ENCODE measurements at regions not wholly inside any gene's neighbourhood (a gene's known extent, or its start where the extent isn't known, plus 50 kb on each side); places are given as distances from the start of the nearest gene placed in this dataset.
"Not testable (repeated sequence)": the region's sequence is repeated elsewhere in the genome, so short reads cannot be mapped to it uniquely, and the experiment has no call there.

DNA sequence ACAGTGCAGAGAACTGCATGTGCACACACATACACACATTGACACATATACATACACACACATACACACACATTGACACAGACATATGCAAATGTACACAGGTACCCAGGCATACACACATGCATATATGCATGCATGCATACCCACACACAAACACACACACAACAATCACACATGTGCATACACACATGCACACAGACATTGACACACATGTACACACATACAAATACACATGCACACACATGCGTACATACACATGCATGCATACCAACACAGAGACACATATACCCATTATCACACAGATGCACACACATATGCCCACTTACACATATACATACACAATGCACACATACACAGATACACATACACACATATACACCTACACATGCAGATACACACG, 299.6 kb upstream of the ADCY2 start:
- no peak for DNase-seq

DNA sequence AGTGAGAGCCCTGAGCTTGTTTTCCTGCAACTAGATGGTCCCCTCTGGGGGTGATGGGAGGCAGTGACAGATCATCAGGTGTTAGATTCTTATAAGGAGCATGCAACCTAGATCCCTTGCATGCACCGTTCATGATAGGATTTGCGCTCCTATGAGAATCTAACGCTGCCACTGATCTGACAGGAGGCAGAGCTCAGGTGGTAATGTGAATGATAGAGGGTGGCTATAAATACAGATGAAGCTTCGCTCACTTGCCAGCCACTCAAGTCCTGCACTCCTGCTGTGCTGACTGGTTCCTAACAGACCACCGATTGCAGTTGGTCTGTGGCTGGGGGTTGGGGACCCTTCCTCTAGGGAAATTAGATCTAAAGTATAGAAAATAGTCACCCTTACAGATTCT, 290.6 kb upstream of the ADCY2 start:
- DNase-seq: no peak

DNA sequence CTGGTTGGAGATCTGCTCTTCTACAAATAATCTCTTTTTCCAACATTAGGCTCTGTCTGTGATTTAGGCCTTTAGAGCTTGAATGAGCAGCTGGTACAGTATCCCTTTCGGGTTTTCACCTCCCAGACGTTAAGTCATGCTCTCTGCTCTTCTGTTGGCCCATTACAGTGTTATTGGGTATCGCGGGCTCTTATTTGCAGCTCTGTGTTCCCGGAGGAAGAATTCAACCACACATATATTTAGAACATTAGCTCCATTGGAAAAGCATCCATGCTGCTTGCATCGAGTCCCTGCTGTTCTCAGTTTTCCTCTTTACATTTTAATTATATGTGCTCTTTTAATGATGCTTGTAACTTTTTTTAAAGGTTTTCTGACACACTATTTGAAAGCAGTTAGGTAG, 278.0 kb upstream of the ADCY2 start:
- no peak for DNase-seq

DNA sequence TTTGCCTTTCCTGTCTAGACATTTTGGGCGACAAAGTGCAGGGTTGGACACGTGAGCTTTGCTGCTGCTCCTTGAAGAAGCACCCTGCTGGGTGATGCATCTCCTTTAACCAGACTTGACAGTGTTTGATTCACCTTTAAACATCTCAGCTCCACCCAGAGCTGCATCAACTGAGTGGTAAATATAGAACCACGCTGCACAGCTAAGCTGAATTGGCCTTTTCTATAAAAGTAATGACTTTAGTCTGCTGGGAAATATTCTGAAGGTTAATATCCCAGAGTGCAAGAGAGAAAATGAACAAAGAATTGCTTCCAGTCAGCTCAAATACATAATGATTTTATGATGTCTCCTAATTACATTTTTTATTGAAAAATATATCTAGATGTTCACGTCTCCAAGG, 264.3 kb upstream of the ADCY2 start:
- DNase-seq: no peak

DNA sequence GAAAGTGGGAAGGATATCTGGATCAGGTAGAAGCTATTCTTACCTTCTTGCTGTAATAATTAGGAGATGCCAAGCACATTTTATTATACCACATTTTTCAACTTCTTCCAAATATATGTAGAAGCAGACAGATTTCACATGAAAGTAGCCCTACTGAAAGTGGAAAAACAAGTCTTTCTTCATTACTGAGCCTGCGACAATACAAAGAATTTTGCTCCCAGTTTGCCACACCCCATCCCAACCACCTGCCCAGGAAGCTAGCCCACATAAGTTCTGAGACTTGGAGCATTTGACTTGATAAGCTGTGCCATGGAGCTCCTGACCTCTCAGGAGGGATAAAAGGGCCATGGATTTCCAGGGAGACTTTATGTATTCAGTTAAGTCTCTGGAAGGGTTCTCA, 249.1 kb upstream of the ADCY2 start:
- DNase-seq: no peak

DNA sequence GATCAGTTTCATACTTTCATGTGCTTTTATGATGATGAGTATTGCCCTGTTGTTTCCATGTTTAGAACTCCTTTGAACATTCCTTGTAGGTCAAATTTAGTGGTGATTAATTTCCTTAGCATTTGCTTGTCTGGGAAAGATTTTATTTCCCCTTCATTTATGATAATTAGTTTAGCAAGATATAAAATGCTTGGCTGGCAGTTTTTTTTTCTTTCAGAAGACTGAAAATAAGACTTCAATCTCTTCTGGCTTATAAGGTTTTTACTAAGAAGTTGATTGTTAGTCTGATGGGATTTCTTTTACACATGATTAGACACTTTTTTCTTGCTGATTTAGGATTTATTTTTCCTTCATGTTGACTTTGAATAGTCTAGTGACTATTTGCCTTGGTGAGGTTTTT, 238.9 kb upstream of the ADCY2 start:
- no peak for DNase-seq

DNA sequence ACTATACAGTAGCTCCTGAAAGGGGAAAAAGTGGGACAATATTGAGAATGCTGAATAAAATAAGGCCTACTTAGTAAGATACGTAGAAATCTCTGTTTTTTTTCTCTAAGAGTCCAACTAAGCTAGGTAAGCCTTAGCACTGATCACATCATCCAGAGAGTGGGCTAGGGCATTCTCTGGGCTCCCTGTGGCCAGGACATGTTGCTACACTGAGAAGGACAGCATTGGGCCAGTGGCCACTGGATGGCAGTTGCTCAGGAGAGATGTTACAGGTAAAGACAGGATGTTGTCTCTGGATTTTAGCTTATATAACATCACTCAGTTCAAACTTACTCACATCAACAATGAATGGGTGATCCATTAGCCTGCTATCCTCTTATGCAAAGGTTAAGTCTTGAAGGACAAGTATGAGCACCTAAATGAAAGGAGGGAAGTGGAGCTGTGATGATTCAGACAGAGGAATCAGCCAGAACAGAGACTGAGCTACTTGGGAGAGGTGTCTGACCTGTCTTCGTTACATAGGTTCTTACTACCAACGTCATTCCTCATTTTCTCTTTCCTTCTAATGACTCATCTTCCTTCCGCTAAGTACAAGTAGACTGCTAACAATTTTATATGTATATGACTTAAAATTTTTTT, 226.6 kb upstream of the ADCY2 start:
- no peak for DNase-seq

DNA sequence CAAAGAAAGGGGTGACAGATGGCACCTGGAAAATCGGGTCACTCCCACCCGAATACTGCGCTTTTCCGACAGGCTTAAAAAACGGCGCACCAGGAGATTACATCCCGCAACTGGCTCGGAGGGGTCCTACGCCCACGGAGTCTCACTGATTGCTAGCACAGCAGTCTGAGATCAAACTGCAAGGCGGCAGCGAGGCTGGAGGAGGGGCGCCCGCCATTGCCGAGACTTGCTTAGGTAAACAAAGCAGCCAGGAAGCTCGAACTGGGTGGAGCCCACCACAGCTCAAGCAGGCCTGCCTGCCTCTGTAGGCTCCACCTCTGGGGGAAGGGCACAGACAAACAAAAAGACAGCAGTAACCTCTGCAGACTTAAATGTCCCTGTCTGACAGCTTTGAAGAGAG, 225.2 kb upstream of the ADCY2 start:
- DNase-seq: not testable (repeated sequence)

DNA sequence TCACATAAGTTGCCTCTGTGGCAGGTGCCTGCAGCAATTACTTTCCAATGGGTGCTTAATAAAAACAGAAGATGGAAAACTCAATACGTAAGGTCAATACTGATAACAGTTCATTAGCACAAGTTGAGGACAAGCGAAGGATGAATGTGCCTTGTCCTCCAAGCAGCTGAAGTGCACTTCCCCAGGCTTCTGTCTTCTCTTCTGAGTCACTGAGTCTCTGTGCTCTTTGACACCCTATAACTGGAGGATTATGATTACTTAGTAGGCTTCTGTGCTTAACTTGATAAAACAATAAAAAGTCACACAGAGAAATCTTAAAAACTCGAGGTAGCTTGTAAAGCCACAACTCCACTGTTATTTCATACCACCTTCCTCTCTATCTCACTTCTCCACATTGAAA, 216.6 kb upstream of the ADCY2 start:
- no peak for DNase-seq

DNA sequence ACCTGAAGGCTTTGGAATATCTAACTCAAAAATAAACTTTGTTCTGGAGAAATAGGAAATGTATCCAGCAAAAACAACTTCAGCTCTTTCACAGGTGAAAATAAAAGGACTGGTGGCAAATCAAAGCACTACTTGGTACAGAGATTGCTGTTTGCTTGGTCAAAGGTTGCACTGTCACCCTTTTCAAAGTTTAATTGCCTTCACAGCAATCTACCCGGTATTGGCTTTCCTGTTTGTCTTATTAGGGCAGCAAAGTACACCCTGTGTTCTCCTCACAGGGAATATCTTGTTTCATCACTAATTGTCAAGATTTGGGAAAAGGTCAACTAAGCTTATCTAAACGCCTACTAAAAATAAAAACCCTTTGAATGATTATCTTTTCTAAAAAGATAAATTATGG, 214.1 kb upstream of the ADCY2 start:
- no peak for DNase-seq

DNA sequence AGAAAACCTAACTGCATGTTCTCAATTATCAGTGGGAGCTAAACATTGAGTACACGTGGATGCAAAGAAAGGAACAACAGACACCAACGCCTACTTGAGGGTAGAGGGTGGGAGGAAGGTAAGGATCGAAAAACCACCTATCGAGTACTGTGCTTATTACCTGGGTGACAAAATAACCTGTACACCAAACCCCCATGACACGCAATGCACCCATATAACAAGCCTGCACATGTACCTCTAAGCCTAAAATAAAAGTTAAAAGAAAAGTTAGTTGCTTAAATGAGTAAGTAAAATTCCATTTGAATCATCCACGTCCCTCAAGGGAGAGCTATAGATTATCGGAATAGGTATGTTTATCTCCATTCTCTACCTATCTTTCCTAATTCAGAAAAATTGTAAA, 210.2 kb upstream of the ADCY2 start:
- DNase-seq: no peak

DNA sequence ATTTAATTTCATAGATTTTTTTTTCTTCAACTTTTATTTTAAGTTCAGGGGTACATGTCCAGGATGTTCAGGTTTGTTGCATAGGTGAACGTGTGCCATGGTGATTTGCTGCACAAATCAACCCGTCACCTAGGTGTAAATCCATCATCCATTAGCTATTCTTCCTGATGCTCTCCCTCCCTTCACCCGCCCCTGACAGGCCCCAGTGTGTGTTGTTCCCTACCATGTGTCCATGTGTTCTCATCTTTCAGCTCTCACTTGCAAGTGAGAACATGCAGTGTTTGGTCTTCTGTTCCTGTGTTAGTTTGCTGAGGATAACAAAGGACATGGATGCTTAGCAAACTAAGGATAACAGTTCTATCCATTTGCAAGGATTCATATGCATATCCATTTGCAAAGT, 209.1 kb upstream of the ADCY2 start:
- DNase-seq: no peak

DNA sequence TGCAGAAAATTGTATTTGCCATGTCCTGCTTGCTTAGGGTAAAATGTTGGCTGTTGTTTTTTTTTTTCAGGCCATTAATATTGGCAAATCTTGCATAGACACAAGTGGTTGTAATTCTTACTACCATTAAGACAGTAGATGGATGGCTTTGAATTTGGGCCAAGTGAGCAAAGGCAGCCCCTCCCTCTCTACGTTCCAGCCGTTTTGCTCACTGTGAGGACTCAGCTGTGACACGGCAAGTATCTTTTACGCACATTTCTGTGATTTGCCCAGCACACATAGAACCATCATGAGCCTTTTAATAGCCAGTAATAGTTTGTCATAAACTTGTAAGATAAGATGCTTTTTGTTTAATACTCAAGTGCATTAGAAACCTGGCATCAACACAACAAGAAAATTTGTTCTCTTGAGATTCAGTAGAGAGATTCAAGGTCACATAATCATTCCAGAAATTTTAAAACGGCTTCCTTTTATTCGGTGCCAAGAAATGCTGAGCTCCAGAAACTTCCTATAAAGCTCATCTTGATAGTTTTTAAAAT, 205.2 kb upstream of the ADCY2 start:
- DNase-seq: no peak

DNA sequence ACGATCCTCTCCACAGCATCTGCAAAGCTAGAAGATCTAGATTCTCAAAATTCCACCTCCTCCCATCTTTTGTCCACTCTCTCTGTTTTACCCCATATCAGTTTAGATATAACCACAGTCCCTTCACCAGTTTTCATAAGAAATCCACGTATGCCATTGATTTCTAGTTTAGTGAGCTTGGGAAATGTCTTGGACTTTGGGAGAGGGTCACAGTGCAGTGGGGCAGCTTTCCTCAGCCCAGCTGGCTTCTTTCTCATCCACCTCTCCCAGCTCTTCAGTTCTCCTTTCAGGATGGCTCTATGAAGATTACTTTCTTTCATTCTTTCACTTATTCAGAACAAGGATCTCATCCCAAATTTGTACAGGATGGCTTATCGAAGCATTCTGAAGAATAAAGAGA, 203.9 kb upstream of the ADCY2 start:
- DNase-seq: no peak

DNA sequence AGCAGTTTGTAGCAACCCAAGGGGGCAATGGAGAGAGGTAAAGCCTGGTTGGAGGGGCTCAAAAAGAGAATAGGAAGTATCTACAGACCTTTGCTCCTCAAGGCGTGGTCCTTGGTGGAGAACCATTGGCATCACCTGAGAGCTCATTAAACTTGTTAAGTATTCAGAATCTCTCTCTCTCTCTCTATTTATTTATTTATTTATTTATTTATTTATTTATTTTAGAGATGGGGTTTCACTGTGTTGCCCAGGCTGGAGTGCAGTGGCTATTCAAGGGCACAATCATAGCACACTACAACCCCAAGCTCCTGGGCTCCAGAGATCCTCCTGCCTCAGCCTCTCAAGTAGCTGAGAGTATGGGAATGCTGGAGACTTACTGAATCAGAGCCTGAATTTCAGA, 193.1 kb upstream of the ADCY2 start:
- no peak for DNase-seq

DNA sequence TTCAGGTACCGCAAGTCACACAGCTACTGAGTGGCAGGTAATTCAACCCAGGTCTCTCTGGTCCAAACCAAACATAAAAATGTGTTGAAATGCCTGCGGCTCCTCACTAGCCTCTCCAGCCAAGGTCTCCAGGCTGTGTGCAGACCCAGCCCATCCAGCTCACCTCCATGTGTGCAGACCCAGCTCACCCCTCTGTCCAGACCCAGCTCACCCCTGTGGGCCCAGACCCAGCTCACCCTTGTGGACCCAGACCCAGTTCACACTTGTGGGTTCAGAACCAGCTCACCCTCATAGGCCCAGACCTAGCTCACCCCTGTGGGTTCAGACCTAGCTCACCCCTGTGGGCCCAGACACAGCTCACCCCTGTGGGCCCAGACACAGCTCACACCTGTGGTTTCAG, 188.0 kb upstream of the ADCY2 start:
- no peak for DNase-seq

DNA sequence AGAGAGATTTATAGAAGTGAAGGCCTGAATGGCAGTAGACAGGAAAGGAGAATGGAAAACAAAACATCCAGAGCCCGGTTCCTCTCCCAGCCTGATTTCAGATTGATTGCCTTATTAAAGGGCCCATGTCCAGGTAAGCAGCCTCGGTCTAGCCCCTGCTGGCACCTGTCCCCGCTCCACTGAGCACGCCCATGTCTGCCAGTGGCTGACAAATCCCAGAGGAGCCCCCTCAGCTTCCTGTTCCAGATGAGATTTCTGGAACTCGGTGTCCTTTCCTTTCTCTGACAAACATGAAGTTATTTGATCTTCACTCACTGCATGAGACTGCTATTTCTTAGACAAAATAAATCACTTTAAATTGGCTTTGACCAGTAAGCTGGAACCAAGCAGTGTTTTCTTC, 187.0 kb upstream of the ADCY2 start:
- DNase-seq: no peak

DNA sequence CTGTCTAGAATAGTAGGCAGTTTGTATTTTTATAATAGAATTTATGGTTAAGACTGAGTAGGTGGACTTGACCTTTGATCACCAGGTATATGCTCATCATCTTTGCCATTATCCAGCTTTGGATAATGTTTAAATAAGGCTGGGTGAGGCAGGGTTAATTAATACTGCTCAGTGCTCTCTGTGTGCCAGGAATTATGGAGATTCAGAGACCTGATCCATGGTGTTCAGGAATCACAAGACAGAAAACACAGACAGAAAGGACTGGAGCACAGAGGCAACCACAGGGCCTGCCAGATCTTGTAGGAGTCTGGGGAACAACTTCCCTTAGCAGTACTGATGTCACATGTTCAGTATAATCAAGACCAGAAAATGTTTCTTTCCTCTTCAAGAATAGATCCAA, 186.3 kb upstream of the ADCY2 start:
- DNase-seq: no peak

DNA sequence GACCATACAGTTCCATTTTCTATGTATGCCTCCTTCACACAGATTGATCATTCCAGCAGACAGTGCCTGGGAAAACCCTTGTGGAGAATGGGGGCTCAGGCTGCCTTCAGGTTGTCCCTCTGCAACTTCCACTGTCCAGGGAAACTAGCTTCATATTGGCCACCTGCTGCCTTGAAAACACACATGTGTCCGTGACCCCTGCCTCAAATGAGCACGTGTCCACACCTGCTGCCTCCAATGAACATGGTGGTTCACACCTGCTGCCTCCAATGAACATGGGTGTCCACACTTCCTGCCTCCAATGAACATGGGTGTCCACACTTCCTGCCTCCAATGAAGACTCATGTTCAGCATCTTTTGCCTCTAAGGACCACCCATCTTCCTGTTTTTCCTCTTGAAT, 185.4 kb upstream of the ADCY2 start:
- no peak for DNase-seq

DNA sequence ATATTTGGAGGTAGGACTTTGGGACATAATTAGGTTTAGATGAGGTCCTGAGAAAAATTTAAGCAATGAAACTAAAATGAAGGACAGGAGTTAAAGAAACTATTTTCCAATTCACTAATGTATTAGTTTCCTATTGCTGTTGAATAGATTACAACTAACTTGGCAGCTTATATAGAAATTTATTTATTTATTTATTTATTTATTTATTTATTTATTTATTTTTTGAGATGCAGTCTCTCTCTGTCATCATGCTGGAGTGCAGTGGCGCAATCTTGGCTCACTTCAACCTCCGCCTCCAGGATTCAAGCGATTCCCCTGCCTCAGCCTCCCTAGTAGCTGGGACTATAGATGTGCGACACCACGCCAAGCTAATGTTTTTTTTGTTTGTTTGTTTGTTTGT, 182.4 kb upstream of the ADCY2 start:
- no peak for DNase-seq

DNA sequence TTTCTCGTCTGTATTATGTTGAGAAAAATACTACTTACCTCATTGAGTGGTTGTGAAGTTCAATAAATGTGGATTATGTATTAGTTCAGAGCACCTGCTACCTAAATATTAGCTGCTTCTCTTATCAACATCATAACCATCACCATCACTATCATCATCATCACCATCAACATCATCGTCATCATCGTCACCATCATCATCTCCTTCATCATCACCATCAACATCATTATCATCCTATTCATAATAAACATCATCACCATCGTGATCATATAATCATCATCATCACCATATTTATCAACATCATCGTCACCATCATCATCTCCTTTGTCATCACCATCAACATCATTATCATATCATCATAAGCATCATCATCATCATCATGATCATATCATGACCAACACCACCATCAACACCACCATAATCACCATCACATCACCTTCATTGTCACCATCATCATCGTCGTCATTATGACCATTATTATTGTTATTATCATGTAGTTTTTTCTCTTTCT, 181.0 kb upstream of the ADCY2 start:
- no peak for DNase-seq

DNA sequence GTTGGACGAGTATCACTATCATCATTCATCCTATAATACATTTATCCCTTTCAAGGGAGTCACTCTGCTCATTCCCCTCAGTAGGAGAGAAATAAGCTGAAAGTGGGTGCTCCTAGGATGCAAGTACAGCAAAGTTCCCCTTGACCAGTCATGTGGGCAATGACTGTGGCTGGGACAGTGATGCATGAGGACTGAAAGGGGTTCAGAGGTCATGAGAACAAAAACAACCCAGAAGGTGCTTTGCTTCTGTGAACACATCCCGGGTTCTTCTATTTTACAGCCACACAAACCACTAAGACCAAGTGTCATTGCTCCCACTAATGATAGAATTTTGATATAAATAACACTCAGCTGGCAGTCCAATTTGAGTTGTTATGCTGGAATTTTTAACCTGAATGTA, 177.8 kb upstream of the ADCY2 start:
- DNase-seq: no peak

DNA sequence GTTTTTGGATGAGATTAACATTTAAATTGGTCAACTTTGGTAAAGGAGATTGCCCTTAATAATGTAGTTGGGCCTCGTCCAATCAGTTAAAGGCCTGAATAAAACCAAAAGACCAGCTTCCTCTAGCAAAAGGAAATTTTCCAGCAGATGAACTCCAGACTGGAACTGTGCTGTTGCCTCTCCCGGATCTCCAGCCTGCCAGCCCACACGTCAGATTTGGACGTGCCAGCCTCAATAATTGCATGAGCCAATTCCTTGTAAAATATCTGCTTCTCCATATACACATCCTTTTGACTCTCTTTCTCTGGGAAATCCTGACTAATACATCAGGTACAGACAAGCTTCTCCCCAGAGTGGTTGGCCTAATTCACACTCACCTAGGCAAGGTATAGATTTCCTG, 175.8 kb upstream of the ADCY2 start:
- no peak for DNase-seq

DNA sequence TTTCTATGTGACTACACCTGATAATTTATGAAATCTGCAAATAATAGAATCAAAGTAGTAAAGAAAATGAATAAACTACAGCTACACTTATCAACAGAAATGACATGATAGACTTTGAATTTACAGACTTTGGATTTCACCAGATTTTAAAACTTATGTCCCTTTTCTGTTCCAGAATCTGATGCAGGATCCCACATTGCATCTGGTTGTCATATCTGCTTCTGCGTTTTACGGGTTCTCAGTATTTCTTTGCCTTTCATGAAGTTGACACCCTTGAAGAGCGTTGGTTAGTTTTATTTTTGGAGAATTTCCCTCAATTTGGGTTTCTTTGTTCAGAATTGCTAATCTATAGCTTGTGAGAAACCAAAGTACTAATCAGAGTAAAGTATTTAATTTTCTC, 174.9 kb upstream of the ADCY2 start:
- DNase-seq: no peak

DNA sequence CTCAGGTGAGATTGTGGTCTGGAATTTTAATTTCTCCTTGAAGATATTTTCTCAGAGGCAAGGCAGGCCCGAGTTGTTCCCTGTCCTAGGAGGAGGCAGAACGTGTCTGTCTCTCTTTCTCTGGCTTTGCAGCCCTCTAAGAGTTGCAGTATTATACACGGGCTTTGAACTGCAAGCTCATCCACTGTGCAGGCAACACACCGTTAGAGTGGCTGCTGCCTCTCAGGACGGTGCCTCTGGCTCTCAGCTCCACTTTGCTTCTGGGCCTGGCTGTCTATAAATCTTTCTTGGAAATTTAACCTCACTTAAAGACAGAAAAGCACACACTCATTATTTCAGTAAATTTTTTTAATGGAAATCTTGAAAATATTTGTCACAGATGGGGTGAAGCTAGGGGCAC, 170.1 kb upstream of the ADCY2 start:
- DNase-seq: no peak
